GM21786 (cell line): ENCODE measurements at regions not wholly inside any gene's neighbourhood (a gene's known extent, or its start where the extent isn't known, plus 50 kb on each side); places are given as distances from the start of the nearest gene placed in this dataset.
A peak's percentile ranks its signal among the peaks of the same experiment; 100 is the strongest.
"Not testable (repeated sequence)": the region's sequence is repeated elsewhere in the genome, so short reads cannot be mapped to it uniquely, and the experiment has no call there.

ENCODE experiments used
- ATAC-seq: cut with Tn5 transposase; IDR thresholded peaks from one replicate; pipeline ENCODE4 v1.9.1; 2021; ENCODE audit not compliant: unreplicated experiment

DNA sequence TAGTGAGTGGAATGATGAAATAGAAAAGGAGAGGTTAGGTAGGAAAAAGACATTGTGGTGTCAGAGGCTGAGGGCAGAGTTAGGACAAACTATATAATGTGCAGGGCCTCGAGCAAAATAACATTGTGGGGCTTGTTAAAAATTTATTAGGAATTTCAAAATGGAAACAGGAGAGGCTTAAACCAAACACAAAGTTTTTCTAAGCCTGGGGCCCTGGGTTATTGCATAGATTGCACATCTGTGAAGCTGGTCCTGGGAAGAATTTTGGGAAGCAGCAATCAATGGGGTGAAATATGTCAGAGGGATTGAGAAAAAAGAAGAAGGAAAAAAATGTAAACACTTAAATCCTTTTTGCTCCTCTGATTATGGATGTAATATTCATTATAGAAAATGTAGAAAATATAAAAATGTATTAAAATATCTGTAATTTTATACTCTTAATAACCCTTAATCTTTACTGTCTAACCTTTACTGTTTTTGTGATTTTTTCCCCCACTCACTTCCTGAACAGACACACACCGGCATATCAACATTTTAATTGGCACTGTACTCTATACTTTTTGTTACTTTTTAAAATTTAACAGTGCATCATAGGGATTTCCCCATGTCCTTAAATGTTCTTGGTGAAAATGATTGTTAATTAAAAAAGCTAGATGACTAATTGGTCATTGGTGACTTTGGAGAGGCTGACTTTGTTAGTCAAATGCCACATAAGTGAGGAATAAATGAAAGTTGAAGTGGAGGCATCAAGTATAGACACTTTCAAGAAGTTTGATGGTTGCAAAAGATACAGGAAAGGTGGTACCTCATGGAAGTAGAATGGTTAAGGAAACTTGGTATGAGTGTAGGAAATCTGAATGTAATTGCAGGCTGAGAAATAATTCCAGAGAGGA, 183.4 kb downstream of the NFKBIZ start:
- ATAC-seq: no peak

DNA sequence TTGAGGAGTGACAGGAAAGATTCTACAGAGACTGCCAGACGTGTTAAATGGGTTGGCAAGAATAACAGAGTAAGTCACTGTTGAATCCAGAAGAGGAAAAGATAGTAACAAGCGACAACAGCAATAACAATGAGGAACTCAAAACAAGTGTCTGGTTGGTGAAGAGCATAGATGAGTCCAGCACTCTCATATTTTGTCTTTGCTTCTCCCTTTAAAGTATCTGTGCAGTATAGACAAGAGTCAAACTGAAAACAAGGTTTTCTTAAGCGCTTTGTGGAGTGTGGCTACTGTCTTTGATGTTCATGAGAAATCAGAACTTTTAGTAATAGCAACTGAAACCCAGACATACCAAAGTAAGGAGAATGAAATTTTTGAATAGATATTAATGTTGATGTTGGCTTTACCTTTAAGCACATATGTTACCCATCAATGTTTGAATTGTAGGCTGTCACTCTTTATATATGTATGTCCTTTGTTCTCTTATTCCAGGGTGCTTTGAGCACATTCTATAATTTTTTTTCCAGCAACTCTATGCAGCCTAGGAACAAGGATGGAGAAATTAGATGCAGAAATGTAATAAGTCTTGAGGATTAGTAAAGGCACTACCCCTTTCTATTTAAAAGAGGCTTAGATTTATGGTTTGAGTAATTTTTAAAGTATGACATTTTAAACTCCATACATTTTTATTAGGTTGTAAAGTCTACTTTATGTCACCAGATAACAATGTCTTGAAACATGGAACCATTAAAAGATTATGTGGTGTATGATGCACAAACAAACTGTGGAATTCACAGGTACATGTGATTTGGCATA, 185.5 kb downstream of the NFKBIZ start:
- no peak for ATAC-seq

GRCh38 chr3:102036017-102036416, 186.7 kb downstream of the NFKBIZ start:
- ATAC-seq: peak; percentile 37

DNA sequence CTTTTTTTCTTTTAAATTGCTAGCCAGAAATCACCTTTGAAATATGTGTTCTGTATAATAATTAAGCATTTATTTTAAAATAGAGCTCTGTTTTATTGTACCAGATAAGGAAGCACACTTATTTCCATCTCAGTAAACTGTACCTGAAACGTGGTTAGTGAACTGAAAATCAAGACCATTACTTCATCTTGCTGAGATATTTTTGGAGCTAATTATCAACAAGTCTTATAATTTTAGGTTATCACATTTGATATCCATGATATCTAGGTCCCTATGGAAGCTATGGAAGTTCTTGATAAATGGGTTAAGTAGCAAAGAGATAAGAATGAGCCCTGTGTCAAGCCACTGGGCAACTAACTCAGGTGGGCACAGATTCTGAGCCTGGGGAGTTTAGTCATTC, 187.2 kb downstream of the NFKBIZ start:
- no peak for ATAC-seq

- no peak for ATAC-seq
These were observed 187.9 kb downstream of the NFKBIZ start for GRCh38 chr3:102037209-102037608.

GRCh38 chr3:102037791-102038190, 188.5 kb downstream of the NFKBIZ start:
- no peak for ATAC-seq

DNA sequence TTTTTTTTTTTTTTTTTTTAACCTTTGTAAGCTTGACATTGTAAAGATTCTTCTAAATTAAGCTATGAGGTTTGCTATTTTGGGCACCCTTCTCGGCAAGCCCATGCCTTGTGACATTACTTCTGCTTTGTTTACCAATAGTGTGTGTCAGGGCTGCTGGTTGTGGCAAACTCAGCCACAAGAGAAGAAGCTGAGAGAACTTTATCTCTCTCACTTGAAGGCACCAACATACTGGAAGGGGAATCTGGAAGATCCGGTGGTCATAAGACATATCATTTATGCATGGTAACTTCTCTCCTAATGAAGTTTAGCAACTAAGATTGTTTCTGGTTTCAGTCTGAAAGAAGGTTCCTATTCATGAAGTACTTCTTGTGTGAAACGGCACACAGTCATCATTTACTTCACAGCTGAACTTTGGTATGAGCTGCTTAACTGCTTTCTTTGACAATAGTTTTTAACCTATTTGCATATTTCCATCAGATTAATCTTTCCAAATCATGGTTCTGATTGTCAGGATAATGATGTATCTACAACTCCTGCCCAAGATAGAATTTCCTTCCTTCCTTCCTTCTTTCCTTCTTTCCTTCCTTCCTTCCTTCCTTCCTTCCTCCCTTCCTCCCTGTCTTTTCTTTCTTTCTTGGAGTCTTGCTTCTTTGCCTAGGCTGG, 189.3 kb downstream of the NFKBIZ start:
- ATAC-seq: peak; percentile 83

DNA sequence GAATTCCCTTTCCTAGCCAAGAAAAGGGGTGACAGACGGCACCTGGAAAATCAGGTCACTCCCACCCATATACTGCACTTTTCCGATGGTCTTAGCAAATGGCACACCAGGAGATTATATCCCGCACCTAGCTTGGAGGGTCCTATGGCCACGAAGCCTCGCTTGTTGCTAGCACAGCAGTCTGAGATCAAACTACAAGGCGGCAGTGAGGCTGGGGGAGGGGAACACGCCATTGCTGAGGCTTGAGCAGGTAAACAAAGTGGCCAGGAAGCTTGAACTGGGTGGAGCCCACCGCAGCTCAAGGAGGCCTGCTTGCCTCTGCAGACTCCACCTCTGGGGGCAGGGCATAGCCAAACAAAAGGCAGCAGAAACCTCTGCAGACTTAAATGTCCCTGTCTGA, 190.8 kb downstream of the NFKBIZ start:
- ATAC-seq: not testable (repeated sequence)

DNA sequence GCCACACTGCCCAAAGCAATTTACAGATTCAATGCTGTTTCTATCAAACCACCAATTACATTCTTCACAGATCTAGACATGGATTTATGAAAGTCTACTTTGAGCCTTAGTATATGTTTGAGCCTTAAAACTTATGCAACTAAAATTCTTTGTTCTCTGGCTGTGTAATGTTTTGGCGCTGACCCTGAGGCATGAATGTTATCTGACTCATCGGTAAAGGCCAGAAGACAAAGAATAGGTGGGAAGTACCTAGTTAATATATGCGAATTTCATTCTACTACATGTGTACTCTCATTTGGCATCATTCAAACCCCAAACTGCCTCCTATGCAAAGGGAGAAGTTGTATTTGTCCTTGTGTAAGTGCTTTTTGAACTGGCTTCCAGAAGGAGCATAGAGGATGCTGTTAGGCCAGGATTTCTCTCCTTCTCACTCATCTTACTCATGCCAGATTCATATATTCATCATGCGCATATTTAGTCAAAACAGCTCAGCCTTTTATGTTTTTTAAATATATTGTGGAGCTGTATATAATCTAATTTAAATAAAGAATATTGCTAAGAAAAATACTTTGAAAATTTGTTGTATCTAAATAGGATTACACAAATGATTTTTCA, 204.2 kb downstream of the NFKBIZ start:
- peak; percentile 57 for ATAC-seq

DNA sequence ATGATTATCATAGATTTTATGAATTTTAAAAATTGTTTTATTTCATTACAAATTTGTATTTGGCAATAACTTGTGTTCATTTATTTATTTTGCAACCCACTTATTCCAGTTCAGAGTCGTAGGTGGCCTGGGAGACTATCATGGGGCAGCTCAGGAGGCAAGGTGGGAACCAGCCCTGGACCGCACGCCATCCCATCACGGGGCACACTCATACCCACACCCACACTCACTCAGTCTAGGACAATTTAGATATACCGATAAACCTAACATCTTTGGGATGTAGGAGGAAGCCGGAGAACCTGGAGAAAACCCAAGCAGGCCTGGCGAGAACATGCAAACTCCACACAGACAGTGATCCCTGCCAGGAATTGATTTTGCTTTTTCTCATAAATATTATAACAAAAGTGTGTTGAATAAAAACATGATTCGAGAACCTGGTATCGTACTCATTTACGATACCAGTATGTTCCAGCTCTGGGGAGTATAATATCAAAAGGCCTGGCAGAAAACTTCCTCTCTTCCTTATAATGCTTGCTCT, 205.3 kb downstream of the NFKBIZ start:
- ATAC-seq: no peak

- peak; percentile 70 for ATAC-seq
These were observed 208.6 kb downstream of the NFKBIZ start for GRCh38 chr3:102057781-102058421.

GRCh38 chr3:102059145-102059943, 210.0 kb downstream of the NFKBIZ start:
- peak; percentile 78 for ATAC-seq

- no peak for ATAC-seq
These were observed 211.5 kb downstream of the NFKBIZ start for GRCh38 chr3:102060814-102061213.

DNA sequence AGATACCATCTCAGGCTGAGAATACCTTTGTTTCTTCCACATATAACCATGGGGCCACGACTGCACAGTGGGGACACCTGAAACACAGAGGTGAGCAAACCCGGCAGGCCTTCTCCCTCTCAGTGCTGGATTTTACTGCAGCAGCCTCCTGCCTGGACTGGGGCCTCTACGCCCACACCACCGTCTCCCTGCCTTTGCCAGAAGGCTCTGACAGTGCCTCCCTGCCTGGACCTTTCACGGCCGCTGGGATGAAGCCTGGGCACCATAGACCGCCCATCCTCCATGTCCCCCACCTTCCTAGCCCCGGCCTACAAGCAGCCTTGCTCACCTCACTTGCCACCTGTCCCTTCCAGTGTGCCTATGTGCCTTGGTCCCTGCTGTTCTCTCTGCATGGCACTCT, 214.3 kb downstream of the NFKBIZ start:
- ATAC-seq: no peak

GRCh38 chr3:102066470-102066869, 217.2 kb downstream of the NFKBIZ start:
- no peak for ATAC-seq

- no peak for ATAC-seq
These were observed 219.0 kb downstream of the NFKBIZ start for GRCh38 chr3:102068327-102068726.

GRCh38 chr3:102068736-102069135, 219.4 kb downstream of the NFKBIZ start:
- ATAC-seq: no peak

DNA sequence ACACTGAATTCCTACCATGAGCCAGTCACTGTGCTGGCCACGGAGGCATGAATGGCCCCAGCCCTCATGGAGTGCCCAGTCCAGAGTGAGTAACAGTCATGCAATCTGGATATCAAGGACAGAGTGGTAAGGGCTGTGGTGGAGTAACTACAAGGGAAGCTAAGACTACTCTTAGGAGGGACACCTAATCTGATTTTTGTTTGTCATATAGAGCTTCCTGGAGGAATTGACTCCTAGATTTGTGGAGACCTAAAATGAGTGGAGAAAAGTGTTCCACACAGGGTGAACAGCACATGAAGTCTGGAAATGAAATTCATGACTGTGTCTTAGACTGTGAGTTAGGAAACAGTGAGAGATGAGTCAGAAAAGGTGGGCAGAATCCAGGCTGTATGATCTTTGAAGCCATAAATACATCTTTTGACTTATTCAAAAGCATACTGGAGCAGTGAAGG, 219.9 kb downstream of the NFKBIZ start:
- ATAC-seq: no peak

GRCh38 chr3:102074946-102075345, 225.6 kb downstream of the NFKBIZ start:
- no peak for ATAC-seq
